OCI-LY7 (cell line): ENCODE measurements at regions not wholly inside any gene's neighbourhood (a gene's known extent, or its start where the extent isn't known, plus 50 kb on each side); places are given as distances from the start of the nearest gene placed in this dataset.

Source experiments
- BruUV-seq: library from RNA; stranded (reverse); fragments of 400-500 nt; replicated peaks from 2 replicates; lab custom pipeline; 2021; lab: Mats Ljungman, UMichigan
- CTCF ChIA-PET: fragments of 300-600 bp; sonication (Branson Sonifier 250); formaldehyde crosslinking; loops from one replicate; lab custom pipeline; 2022; ENCODE audit warnings: antibody characterized with exemption; ENCODE audit not compliant: unreplicated experiment; lab: Charles Lee
- POLR2A ChIA-PET: fragments of 300-600 bp; sonication (Branson Sonifier 250); formaldehyde crosslinking; loops from one replicate; lab custom pipeline; 2022; ENCODE audit warnings: antibody characterized with exemption; lab: Charles Lee
- DNase-seq: peaks from one replicate; pipeline ENCODE4 v3.0.0-alpha.2; 2015; ENCODE audit warnings: low spot score
- H2AFZ ChIP-seq: fragments of 200-600 bp; sonication (generic), shearing (Covaris generic); 2 replicates; pipeline ENCODE4 v1.6.1; 2014; ENCODE audit warnings: mild to moderate bottlenecking, antibody characterized with exemption, low read length, moderate library complexity
- H3K27ac ChIP-seq: fragments of 200-600 bp; sonication (generic); 2 replicates; pipeline ENCODE4 v1.5.1; 2014; ENCODE audit warnings: mixed run types, low read depth, mild to moderate bottlenecking, moderate library complexity, low read length, inconsistent platforms; ENCODE audit not compliant: poor library complexity, severe bottlenecking
- H3K36me3 ChIP-seq: fragments of 200-600 bp; sonication (generic); 2 replicates; pipeline ENCODE4 v1.6.1; 2014; ENCODE audit warnings: mild to moderate bottlenecking, antibody characterized with exemption, low read length, moderate library complexity, mixed read lengths; ENCODE audit not compliant: insufficient read depth
- H3K4me1 ChIP-seq: fragments of 200-600 bp; sonication (generic); 2 replicates; pipeline ENCODE4 v1.5.1; 2014; ENCODE audit warnings: mild to moderate bottlenecking, low read length; ENCODE audit not compliant: insufficient read depth, poor library complexity, severe bottlenecking
- H3K4me2 ChIP-seq: fragments of 200-600 bp; sonication (generic); 2 replicates; pipeline ENCODE4 v1.6.1; 2014; ENCODE audit warnings: mild to moderate bottlenecking, low read length
- H3K4me3 ChIP-seq: fragments of 200-600 bp; sonication (generic); 2 replicates; pipeline ENCODE4 v1.5.1; 2014; ENCODE audit warnings: mild to moderate bottlenecking, low read depth, low read length; ENCODE audit not compliant: poor library complexity, severe bottlenecking
- H3K79me2 ChIP-seq: fragments of 200-600 bp; sonication (generic); 2 replicates; pipeline ENCODE4 v1.6.1; 2016; ENCODE audit warnings: low read depth, mild to moderate bottlenecking, low read length, moderate library complexity, mixed read lengths; ENCODE audit not compliant: insufficient read depth
- H3K9me2 ChIP-seq: fragments of 200-600 bp; sonication (generic); 2 replicates; pipeline ENCODE4 v1.6.1; 2016; ENCODE audit warnings: mild to moderate bottlenecking, low read length, mixed read lengths; ENCODE audit not compliant: insufficient read depth
- H3K9me3 ChIP-seq: fragments of 200-600 bp; sonication (generic); 2 replicates; pipeline ENCODE4 v1.6.1; 2014; ENCODE audit warnings: mild to moderate bottlenecking, mixed run types, low read length, mixed read lengths
- H4K20me1 ChIP-seq: fragments of 200-600 bp; sonication (generic); 2 replicates; pipeline ENCODE4 v1.6.1; 2014; ENCODE audit warnings: mild to moderate bottlenecking, antibody characterized with exemption, low read length, moderate library complexity, mixed read lengths; ENCODE audit not compliant: insufficient read depth
- CTCF ChIP-seq: fragments of 200-600 bp; sonication (generic); conservative IDR thresholded peaks from 2 replicates; pipeline ENCODE4 v1.5.1; 2014; ENCODE audit warnings: mild to moderate bottlenecking, antibody characterized with exemption, low read length, moderate library complexity, mixed read lengths
- EZH2phosphoT487 ChIP-seq: fragments of 200-600 bp; sonication (generic); IDR thresholded peaks from 2 replicates; pipeline ENCODE4 v1.6.1; 2018; ENCODE audit warnings: low read depth, borderline replicate concordance, mild to moderate bottlenecking, mixed run types, antibody characterized with exemption, low read length, moderate library complexity, mixed read lengths
- intact Hi-C: fragments of 100-400 bp; cut with micrococcal nuclease; formaldehyde crosslinking; loops from one replicate; pipeline ENCODE4 v1.10.0; 2022; ENCODE audit not compliant: unreplicated experiment

DNA sequence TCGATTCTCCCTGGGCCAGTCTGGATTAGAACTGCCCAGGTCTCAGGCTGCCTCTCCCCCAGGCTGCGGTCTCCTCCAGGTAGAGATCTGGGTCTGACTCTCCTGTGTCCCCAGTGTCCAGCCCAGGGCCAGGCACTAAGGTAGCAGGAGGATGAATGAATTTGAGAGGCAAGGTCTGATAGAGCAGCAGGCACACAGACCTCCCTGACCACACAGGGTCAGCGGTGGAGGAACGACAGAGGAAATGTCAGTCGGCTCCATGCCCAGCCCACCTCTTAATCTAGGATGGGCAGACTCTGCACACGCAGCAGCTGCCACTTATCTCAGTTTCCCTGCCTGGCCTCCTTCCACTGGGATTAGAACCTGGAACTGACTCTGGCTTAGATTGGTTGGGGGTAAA lies 272.7 kb upstream of the MVB12B start:
- ChIA-PET POLR2A (interaction anchor here (0.6 kb wide), 1 partner anchor 381 kb away, joined by 3 read pairs; no protein-coding TSS in a partner anchor), CTCF (no interaction called here)
- no peak for TF ChIP-seq CTCF
- Histone ChIP-seq H3K27ac (no peak overlapping the region), H3K36me3 (no peaks in the 10 kb centered on the region), H3K4me3 (no peak overlapping the region), H2AFZ (no peak overlapping the region), H4K20me1 (no peaks in the 10 kb centered on the region), H3K9me2 (no peaks in the 10 kb centered on the region), H3K4me2 (no peak overlapping the region), H3K79me2 (no peaks in the 10 kb centered on the region), H3K4me1 (no peaks in the 10 kb centered on the region), H3K9me3 (no peaks in the 10 kb centered on the region)
- intact Hi-C loops: no loop called here
- DNase-seq: no peak
- BruUV-seq: no TSS peak

DNA sequence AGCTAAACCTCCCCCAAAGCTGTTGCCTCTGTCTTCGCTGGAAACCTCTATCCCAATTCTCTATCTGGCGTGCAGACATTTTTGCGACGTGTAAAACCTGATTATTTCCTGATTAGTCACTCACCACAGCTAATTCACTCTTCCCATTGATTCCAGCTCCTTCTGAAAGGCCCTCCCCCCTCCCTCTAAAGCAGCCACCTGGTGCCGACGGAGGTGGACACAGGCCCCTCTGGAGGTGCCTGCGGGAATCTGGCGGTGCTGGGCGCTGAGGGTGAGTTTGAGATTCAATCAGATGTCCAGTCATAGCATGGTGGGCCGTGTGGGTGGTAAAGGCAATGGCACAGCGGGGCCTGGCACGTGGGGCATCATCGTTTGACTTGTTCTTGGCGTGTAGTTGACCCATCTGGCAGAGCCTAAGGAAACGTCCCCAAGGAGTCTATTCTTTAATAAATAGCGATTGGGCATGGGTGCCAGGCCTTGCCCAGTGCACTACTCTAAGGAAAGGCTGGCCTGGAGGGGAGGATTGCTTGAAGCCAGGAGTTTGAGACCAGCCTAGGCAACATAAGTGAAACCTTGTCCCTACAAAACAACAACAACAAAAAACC lies 271.1 kb upstream of the MVB12B start:
- Histone ChIP-seq H3K36me3 (no peaks in the 10 kb centered on the region), H3K4me1 (no peaks in the 10 kb centered on the region), H2AFZ (no peak overlapping the region), H3K4me3 (no peak overlapping the region), H3K4me2 (no peak overlapping the region), H3K27ac (no peak overlapping the region), H3K9me2 (no peaks in the 10 kb centered on the region), H4K20me1 (no peaks in the 10 kb centered on the region), H3K79me2 (no peaks in the 10 kb centered on the region), H3K9me3 (no peaks in the 10 kb centered on the region)
- no TSS peak for BruUV-seq
- TF ChIP-seq EZH2phosphoT487 (no peak), CTCF (no peak)
- no peak for DNase-seq
- POLR2A ChIA-PET: no interaction called here
- CTCF ChIA-PET: no interaction called here
- intact Hi-C loops: no loop called here

GRCh38 chr9:126056312-126057021 lies 270.2 kb upstream of the MVB12B start:
- Histone ChIP-seq H3K79me2 (no peaks in the 10 kb centered on the region), H3K4me1 (no peaks in the 10 kb centered on the region), H3K9me3 (no peaks in the 10 kb centered on the region), H4K20me1 (no peaks in the 10 kb centered on the region), H3K27ac (no peak overlapping the region), H3K4me2 (no peak overlapping the region), H3K4me3 (no peak overlapping the region), H3K9me2 (no peaks in the 10 kb centered on the region), H3K36me3 (no peaks in the 10 kb centered on the region), H2AFZ (no peak overlapping the region)
- ChIA-PET POLR2A (interaction anchor here (0.6 to 0.9 kb wide), 2 partner anchors 44 to 58 kb away, joined by 3 read pairs; no protein-coding TSS in a partner anchor), CTCF (no interaction called here)
- no peak for TF ChIP-seq CTCF
- TF ChIP-seq EZH2phosphoT487: no peak
- no peak for DNase-seq
- intact Hi-C loops: no loop called here
- BruUV-seq: no TSS peak
